CD4-positive, alpha-beta T cell treated with Interferon alpha-2 for 1 hour (primary cell): ENCODE measurements at regions not wholly inside any gene's neighbourhood (a gene's known extent, or its start where the extent isn't known, plus 50 kb on each side); places are given as distances from the start of the nearest gene placed in this dataset.

Experiments used
- DNase-seq, 2 donors: peaks; one replicate each; pipeline ENCODE4 v3.0.0-alpha.2; 2020 to 2022

- DNase-seq = no peak
Observed at GRCh38 chr2:120441744-120442471, 96.0 kb downstream of the INHBB start.

- no peak for DNase-seq
Observed at GRCh38 chr2:120442541-120442922, 96.6 kb downstream of the INHBB start.

- peak in 1 of 2 donors; percentile 2 for DNase-seq
Observed at GRCh38 chr2:120442923-120443571, 97.1 kb downstream of the INHBB start.

GRCh38 chr2:120443946-120444345 is 98.0 kb downstream of the INHBB start:
- no peak for DNase-seq

- no peak for DNase-seq
Observed at GRCh38 chr2:120444691-120445240, 98.8 kb downstream of the INHBB start.

GRCh38 chr2:120445449-120446143 is 99.7 kb downstream of the INHBB start:
- no peak for DNase-seq

GRCh38 chr2:120446236-120447126 is 100.5 kb downstream of the INHBB start:
- no peak for DNase-seq

GRCh38 chr2:120447127-120447785 is 101.3 kb downstream of the INHBB start:
- no peak for DNase-seq

- DNase-seq = no peak
Observed at GRCh38 chr2:120448436-120448835, 102.5 kb downstream of the INHBB start.

- DNase-seq = no peak
Observed at GRCh38 chr2:120448961-120449810, 103.2 kb downstream of the INHBB start.

- no peak for DNase-seq
Observed at GRCh38 chr2:120450196-120450820, 104.4 kb downstream of the INHBB start.

- DNase-seq = no peak
Observed at GRCh38 chr2:120451334-120451733, 105.4 kb downstream of the INHBB start.

GRCh38 chr2:120452131-120452530 is 106.2 kb downstream of the INHBB start:
- no peak for DNase-seq

- no peak for DNase-seq
Observed at GRCh38 chr2:120452945-120453634, 107.2 kb downstream of the INHBB start.

- DNase-seq = no peak
Observed at GRCh38 chr2:120453635-120453998, 107.7 kb downstream of the INHBB start.

GRCh38 chr2:120454654-120455385 is 108.9 kb downstream of the INHBB start:
- DNase-seq = no peak

- DNase-seq = no peak
Observed at GRCh38 chr2:120455390-120455789, 109.5 kb downstream of the INHBB start.

GRCh38 chr2:120456867-120457266 is 110.9 kb downstream of the INHBB start:
- no peak for DNase-seq

GRCh38 chr2:120460511-120460910 is 114.6 kb downstream of the INHBB start:
- DNase-seq = no peak
